ENCODE measurements at regions not wholly inside any gene's neighbourhood (a gene's known extent, or its start where the extent isn't known, plus 50 kb on each side); places are given as distances from the start of the nearest gene placed in this dataset.

- TF ChIP-seq CTCF (IDR thresholded peaks at IDR 0.05) (no peak), POLR2A (IDR thresholded peaks at IDR 0.05) (no peak), EP300 (IDR thresholded peaks at IDR 0.05) (no peak)
These were observed 195.2 kb upstream of the TMEM45B start for GRCh38 chr11:129620237-129621104.

Measured in tibial nerve (tissue), 4 donors.